KBM-7 (cell line): ENCODE measurements at regions not wholly inside any gene's neighbourhood (a gene's known extent, or its start where the extent isn't known, plus 50 kb on each side); places are given as distances from the start of the nearest gene placed in this dataset.
"Not testable (repeated sequence)": the region's sequence is repeated elsewhere in the genome, so short reads cannot be mapped to it uniquely, and the experiment has no call there.

ENCODE experiments used
- DNase-seq: peaks from one replicate; pipeline ENCODE4 v3.0.0-alpha.2; 2015
- in situ Hi-C: fragments of 300-500 bp; cut with MboI; formaldehyde crosslinking; loops from 2 replicates; pipeline ENCODE4 v1.14.3; 2020; ENCODE audit warnings: low sequenced_read_pairs, low pct_unique_long_range_greater_than_20kb, mixed read lengths

- DNase-seq, in situ Hi-C loops: not testable (repeated sequence)
Observed at GRCh38 chr17:20387549-20387948, 79.8 kb downstream of the LGALS9B start.

GRCh38 chr17:20381358-20382300, 85.7 kb downstream of the LGALS9B start:
- in situ Hi-C loops, result not testable (repeated sequence)

GRCh38 chr17:20380625-20381024, 86.7 kb downstream of the LGALS9B start:
- DNase-seq, result not testable (repeated sequence)

More at GRCh38 chr17:20381358-20382300, 85.7 kb downstream of the LGALS9B start:
- DNase-seq, result peak; percentile 70

GRCh38 chr17:20379251-20379650, 88.1 kb downstream of the LGALS9B start:
- in situ Hi-C loops, DNase-seq: not testable (repeated sequence)

More at GRCh38 chr17:20380625-20381024, 86.7 kb downstream of the LGALS9B start:
- in situ Hi-C loops, result not testable (repeated sequence)

GRCh38 chr17:20376642-20377041, 90.7 kb downstream of the LGALS9B start:
- in situ Hi-C loops, DNase-seq: not testable (repeated sequence)

- in situ Hi-C loops, DNase-seq: not testable (repeated sequence)
Observed at GRCh38 chr17:20375745-20376144, 91.6 kb downstream of the LGALS9B start.
